ENCODE measurements at regions not wholly inside any gene's neighbourhood (a gene's known extent, or its start where the extent isn't known, plus 50 kb on each side); places are given as distances from the start of the nearest gene placed in this dataset.

GRCh38 chr2:14423145-14423906, 209.2 kb upstream of the LRATD1 start:
- in situ Hi-C loops (cut with HindIII; ENCODE audit: low sequenced_read_pairs): no loop called here
- TF ChIP-seq CTCF (IDR thresholded peaks at IDR 0.05; ENCODE audit: low read depth, low read length, missing control alignments): no peak

GRCh38 chr2:14424478-14425390, 207.8 kb upstream of the LRATD1 start:
- DNase-seq (ENCODE audit: low read depth): no peak
- in situ Hi-C loops (cut with HindIII; ENCODE audit: low sequenced_read_pairs): no loop called here
- no peak overlapping the region for H3K4me3 ChIP-seq (ENCODE audit: low read depth, low read length)
- no peak for TF ChIP-seq CTCF (IDR thresholded peaks at IDR 0.05; ENCODE audit: low read depth, low read length, missing control alignments)

More at GRCh38 chr2:14423145-14423906, 209.2 kb upstream of the LRATD1 start:
- DNase-seq (ENCODE audit: low read depth): no peak
- no peak overlapping the region for H3K4me3 ChIP-seq (ENCODE audit: low read depth, low read length)

GRCh38 chr2:14425869-14426268, 206.6 kb upstream of the LRATD1 start:
- TF ChIP-seq CTCF (IDR thresholded peaks at IDR 0.05; ENCODE audit: low read depth, low read length, missing control alignments): no peak
- in situ Hi-C loops (cut with HindIII; ENCODE audit: low sequenced_read_pairs): no loop called here
- H3K4me3 ChIP-seq (ENCODE audit: low read depth, low read length): no peak overlapping the region
- no peak for DNase-seq (ENCODE audit: low read depth)

- peak; percentile 33 for TF ChIP-seq CTCF (IDR thresholded peaks at IDR 0.05; ENCODE audit: low read depth, low read length, missing control alignments)
- in situ Hi-C loops (cut with HindIII; ENCODE audit: low sequenced_read_pairs): no loop called here
- H3K4me3 ChIP-seq (ENCODE audit: low read depth, low read length): no peak overlapping the region
- DNase-seq (ENCODE audit: low read depth): peak; percentile 89
Observed at GRCh38 chr2:14428056-14428455, 204.5 kb upstream of the LRATD1 start.

GRCh38 chr2:14433946-14434495, 198.5 kb upstream of the LRATD1 start:
- in situ Hi-C loops (cut with HindIII; ENCODE audit: low sequenced_read_pairs): no loop called here
- TF ChIP-seq CTCF (IDR thresholded peaks at IDR 0.05; ENCODE audit: low read depth, low read length, missing control alignments): no peak
- no peak for DNase-seq (ENCODE audit: low read depth)
- H3K4me3 ChIP-seq (ENCODE audit: low read depth, low read length): no peak overlapping the region

- TF ChIP-seq CTCF (IDR thresholded peaks at IDR 0.05; ENCODE audit: low read depth, low read length, missing control alignments): no peak
- DNase-seq (ENCODE audit: low read depth): no peak
- in situ Hi-C loops (cut with HindIII; ENCODE audit: low sequenced_read_pairs): no loop called here
- H3K4me3 ChIP-seq (ENCODE audit: low read depth, low read length): no peak overlapping the region
Observed at GRCh38 chr2:14445670-14446069, 186.8 kb upstream of the LRATD1 start.

Data from astrocyte of the cerebellum (primary cell).